ENCODE measurements at regions not wholly inside any gene's neighbourhood (a gene's known extent, or its start where the extent isn't known, plus 50 kb on each side); places are given as distances from the start of the nearest gene placed in this dataset.

DNA sequence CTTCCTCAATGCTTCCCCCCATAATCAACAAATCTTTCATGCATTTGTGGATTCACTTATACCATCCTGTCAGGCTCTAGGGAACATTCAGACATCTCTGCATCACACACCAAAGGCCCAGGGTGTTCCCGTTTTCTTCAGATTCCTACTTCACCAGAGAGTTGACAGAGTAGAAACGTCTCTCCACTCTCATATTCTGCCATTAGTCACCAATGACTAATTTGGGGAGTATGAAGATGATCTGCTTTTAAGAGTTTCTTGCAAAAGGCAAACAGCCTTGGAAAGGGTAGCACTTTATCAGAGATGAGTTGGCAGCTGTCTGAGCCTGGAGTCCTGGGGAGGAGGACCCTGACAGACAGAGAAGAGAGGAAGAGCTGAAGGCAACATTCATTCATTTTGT, 55.8 kb upstream of the DGKG start:
- TF ChIP-seq, protein P1, sequence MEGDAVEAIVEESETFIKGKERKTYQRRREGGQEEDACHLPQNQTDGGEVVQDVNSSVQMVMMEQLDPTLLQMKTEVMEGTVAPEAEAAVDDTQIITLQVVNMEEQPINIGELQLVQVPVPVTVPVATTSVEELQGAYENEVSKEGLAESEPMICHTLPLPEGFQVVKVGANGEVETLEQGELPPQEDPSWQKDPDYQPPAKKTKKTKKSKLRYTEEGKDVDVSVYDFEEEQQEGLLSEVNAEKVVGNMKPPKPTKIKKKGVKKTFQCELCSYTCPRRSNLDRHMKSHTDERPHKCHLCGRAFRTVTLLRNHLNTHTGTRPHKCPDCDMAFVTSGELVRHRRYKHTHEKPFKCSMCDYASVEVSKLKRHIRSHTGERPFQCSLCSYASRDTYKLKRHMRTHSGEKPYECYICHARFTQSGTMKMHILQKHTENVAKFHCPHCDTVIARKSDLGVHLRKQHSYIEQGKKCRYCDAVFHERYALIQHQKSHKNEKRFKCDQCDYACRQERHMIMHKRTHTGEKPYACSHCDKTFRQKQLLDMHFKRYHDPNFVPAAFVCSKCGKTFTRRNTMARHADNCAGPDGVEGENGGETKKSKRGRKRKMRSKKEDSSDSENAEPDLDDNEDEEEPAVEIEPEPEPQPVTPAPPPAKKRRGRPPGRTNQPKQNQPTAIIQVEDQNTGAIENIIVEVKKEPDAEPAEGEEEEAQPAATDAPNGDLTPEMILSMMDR (IDR thresholded peaks at IDR 0.05) = no peak
- no peak for TF ChIP-seq ZFX (IDR thresholded peaks at IDR 0.05; ENCODE audit: borderline replicate concordance)
